ENCODE measurements at regions not wholly inside any gene's neighbourhood (a gene's known extent, or its start where the extent isn't known, plus 50 kb on each side); places are given as distances from the start of the nearest gene placed in this dataset.

- no peak overlapping the region for H3K4me3 ChIP-seq (ENCODE audit: low read depth, low read length)
- DNase-seq (ENCODE audit: low read depth): no peak
- TF ChIP-seq, protein P1, sequence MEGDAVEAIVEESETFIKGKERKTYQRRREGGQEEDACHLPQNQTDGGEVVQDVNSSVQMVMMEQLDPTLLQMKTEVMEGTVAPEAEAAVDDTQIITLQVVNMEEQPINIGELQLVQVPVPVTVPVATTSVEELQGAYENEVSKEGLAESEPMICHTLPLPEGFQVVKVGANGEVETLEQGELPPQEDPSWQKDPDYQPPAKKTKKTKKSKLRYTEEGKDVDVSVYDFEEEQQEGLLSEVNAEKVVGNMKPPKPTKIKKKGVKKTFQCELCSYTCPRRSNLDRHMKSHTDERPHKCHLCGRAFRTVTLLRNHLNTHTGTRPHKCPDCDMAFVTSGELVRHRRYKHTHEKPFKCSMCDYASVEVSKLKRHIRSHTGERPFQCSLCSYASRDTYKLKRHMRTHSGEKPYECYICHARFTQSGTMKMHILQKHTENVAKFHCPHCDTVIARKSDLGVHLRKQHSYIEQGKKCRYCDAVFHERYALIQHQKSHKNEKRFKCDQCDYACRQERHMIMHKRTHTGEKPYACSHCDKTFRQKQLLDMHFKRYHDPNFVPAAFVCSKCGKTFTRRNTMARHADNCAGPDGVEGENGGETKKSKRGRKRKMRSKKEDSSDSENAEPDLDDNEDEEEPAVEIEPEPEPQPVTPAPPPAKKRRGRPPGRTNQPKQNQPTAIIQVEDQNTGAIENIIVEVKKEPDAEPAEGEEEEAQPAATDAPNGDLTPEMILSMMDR (IDR thresholded peaks at IDR 0.05; ENCODE audit: insufficient read depth, low read depth, low read length): no peak
These were observed 81.8 kb downstream of the TRIML1 start for GRCh38 chr4:188221090-188221489.

- no peak overlapping the region for H3K4me3 ChIP-seq (ENCODE audit: low read depth, low read length)
- DNase-seq (ENCODE audit: low read depth): no peak
- TF ChIP-seq, protein P1 (IDR thresholded peaks at IDR 0.05; ENCODE audit: insufficient read depth, low read depth, low read length): no peak
These were observed 89.0 kb downstream of the TRIML1 start for GRCh38 chr4:188228279-188228678.

- no peak overlapping the region for H3K4me3 ChIP-seq (ENCODE audit: low read depth, low read length)
- no peak for DNase-seq (ENCODE audit: low read depth)
- TF ChIP-seq, protein P1 (IDR thresholded peaks at IDR 0.05; ENCODE audit: insufficient read depth, low read depth, low read length): no peak
These were observed 93.2 kb downstream of the TRIML1 start for GRCh38 chr4:188232428-188232827.

GRCh38 chr4:188242041-188242440 is 102.8 kb downstream of the TRIML1 start:
- H3K4me3 ChIP-seq (ENCODE audit: low read depth, low read length): no peak overlapping the region
- no peak for DNase-seq (ENCODE audit: low read depth)
- TF ChIP-seq, protein P1 (IDR thresholded peaks at IDR 0.05; ENCODE audit: insufficient read depth, low read depth, low read length): no peak

DNA sequence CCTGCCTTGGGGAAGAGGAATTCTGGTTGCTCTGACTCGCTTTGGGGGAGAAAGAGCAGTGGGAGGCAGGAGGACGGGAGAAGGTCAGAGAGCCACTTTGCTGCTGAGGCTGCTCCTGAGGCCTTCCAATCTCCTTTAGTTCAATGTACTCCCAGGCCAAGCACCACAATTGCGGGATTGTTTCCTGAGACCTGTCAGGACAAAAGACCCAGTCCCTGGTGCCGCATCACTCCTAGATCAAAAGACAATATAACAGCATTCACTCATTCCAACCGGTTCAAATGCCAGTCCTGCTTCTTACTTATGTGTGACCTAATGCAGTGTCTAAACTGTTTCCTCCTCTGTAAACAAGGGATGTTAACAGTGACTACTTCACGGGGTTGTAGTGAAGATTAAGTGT is 106.4 kb downstream of the TRIML1 start:
- no peak overlapping the region for H3K4me3 ChIP-seq (ENCODE audit: low read depth, low read length)
- no peak for DNase-seq (ENCODE audit: low read depth)
- TF ChIP-seq, protein P1 (IDR thresholded peaks at IDR 0.05; ENCODE audit: insufficient read depth, low read depth, low read length): no peak

DNA sequence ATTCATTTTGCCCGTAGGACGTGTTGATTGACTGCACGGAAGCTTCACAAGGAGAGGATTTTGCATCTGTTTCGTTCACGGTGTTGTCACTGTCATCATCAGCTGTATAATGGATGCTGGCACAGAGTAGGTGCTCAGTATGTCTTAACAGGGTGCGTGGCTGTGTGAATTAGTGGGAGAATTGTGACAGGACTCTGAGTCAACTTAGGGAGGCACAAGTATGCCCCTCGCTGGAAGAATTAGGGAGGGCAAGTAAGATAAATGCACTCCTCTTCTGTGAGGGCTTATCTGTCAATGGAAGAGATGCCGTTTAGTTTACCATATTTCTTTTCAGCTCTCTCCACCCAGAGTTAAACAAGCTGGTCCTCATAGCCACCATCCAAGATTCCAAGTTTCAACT is 107.2 kb downstream of the TRIML1 start:
- TF ChIP-seq, protein P1 (IDR thresholded peaks at IDR 0.05; ENCODE audit: insufficient read depth, low read depth, low read length): no peak

DNA sequence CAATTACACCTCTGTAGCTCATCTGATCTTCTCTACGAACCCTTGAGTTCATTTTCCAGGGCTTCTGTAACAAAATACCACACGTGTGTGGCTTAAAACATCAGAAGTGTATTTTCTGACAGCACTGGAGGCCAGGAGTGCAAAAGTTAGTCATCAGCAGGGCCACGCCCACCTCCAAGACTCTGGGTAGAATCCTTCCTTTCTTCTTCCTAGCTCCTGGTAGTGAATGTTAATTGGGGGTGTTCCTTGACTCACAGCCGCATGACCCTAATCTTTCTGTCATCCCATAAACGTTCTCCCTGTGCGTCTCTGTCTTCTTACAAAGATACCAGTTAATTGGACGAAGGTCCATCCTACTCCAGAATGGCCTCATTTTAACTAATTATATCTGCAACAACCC is 115.0 kb downstream of the TRIML1 start:
- TF ChIP-seq, protein P1 (IDR thresholded peaks at IDR 0.05; ENCODE audit: insufficient read depth, low read depth, low read length): no peak
- H3K4me3 ChIP-seq (ENCODE audit: low read depth, low read length): no peak overlapping the region
- DNase-seq (ENCODE audit: low read depth): no peak

More for the DNA sequence above, 107.2 kb downstream of the TRIML1 start:
- DNase-seq (ENCODE audit: low read depth): no peak
- H3K4me3 ChIP-seq (ENCODE audit: low read depth, low read length): no peak overlapping the region
